K562 (cell line): ENCODE measurements at regions not wholly inside any gene's neighbourhood (a gene's known extent, or its start where the extent isn't known, plus 50 kb on each side); places are given as distances from the start of the nearest gene placed in this dataset.

Experiments
- ATAC-seq: fragments of 200-7000 bp; cut with Tn5 transposase; 3 replicates; pipeline ENCODE4 v1.9.1; 2020; ENCODE audit warnings: moderate library complexity
- BruUV-seq: library from RNA; stranded (reverse); fragments of 400-500 nt; replicated peaks from 2 replicates; lab custom pipeline; 2021; lab: Mats Ljungman, UMichigan
- CTCF ChIA-PET: fragments of 300-600 bp; formaldehyde crosslinking; extraction: SDS; loops from one replicate; lab custom pipeline; 2021; ENCODE audit warnings: low intra/inter-chr PET ratio; lab: Yijun Ruan, JAX
- POLR2A ChIA-PET: fragments of 300-600, 350-650 bp; sonication (Branson Sonifier 250); formaldehyde crosslinking; extraction: SDS; loops from one replicate; lab custom pipeline; 2021; ENCODE audit warnings: antibody characterized with exemption, inconsistent platforms; lab: Yijun Ruan, JAX
- DNase-seq, 4 experiments: peaks; one replicate each; pipeline versions ENCODE4 v3.0.0 to v3.0.0-alpha.2; 2011 to 2018; ENCODE audit warnings: low spot score in 3 of 4, mixed read lengths in 3 of 4; ENCODE audit errors: extremely low read depth in 1 of 4
- FAIRE-seq: peaks from 2 replicates; lab custom pipeline; 2011; peaks lifted over from hg19 to GRCh38; lab: Jason Lieb, UNC
- H2AFZ ChIP-seq: 2 replicates; pipeline ENCODE4 v1.6.0; 2011; ENCODE audit warnings: low read depth, low read length, control low read depth, inconsistent platforms
- H3K27ac ChIP-seq: fragments of 200-600 bp; 3 replicates; pipeline ENCODE4 v1.8.0; 2011; ENCODE audit warnings: low read depth, mild to moderate bottlenecking, control low read depth, inconsistent platforms, low read length, moderate library complexity, mixed read lengths; ENCODE audit errors: extremely low read depth
- H3K27me3 ChIP-seq, 2 experiments: fragments of 300-600 bp in 1 of 2; 2 replicates in 1 of 2; 3 replicates in 1 of 2; pipeline versions ENCODE4 v1.6.0 to v1.8.0; 2011; ENCODE audit warnings: inconsistent platforms in 2 of 2, low read length in 2 of 2, mild to moderate bottlenecking in 1 of 2, mixed read lengths in 1 of 2, moderate library complexity in 1 of 2; ENCODE audit not compliant: control insufficient read depth in 2 of 2, insufficient read depth in 2 of 2
- H3K36me3 ChIP-seq: fragments of 300-600 bp; 3 replicates; pipeline ENCODE4 v1.8.0; 2011; ENCODE audit warnings: mild to moderate bottlenecking, low read length, inconsistent platforms; ENCODE audit not compliant: control insufficient read depth, insufficient read depth
- H3K4me1 ChIP-seq, 2 experiments: fragments of 200-600 bp in 1 of 2; replicated peaks in 1 of 2; 2 replicates in 1 of 2; 3 replicates in 1 of 2; pipeline versions ENCODE4 v1.5.1 to v1.8.0; 2011; ENCODE audit warnings: inconsistent platforms in 2 of 2, low read length in 2 of 2, mild to moderate bottlenecking in 1 of 2, mixed read lengths in 1 of 2, moderate library complexity in 1 of 2; ENCODE audit not compliant: control insufficient read depth in 2 of 2, insufficient read depth in 2 of 2
- H3K4me2 ChIP-seq: 2 replicates; pipeline ENCODE4 v1.6.1; 2011; ENCODE audit warnings: low read length, control low read depth, inconsistent platforms, mixed read lengths; ENCODE audit not compliant: insufficient read depth
- H3K4me3 ChIP-seq: fragments of 200-600 bp; sonication (generic), shearing (Covaris generic); 2 replicates; pipeline ENCODE4 v1.5.1; 2016; ENCODE audit warnings: control low read depth, inconsistent platforms
- H3K79me2 ChIP-seq: fragments of 200-600 bp; 3 replicates; pipeline ENCODE4 v1.8.0; 2011; ENCODE audit warnings: low read length, inconsistent platforms; ENCODE audit not compliant: control insufficient read depth, insufficient read depth
- H3K9ac ChIP-seq, 2 experiments: 2 replicates each; pipeline versions ENCODE4 v1.6.0 to v1.6.1; 2011; ENCODE audit warnings: low read depth in 2 of 2, low read length in 2 of 2, control low read depth in 1 of 2, inconsistent platforms in 1 of 2, mild to moderate bottlenecking in 1 of 2, mixed read lengths in 1 of 2; ENCODE audit not compliant: insufficient read depth in 1 of 2
- H3K9me1 ChIP-seq: one replicate; pipeline ENCODE4 v1.6.0; 2011; ENCODE audit warnings: inconsistent platforms, mild to moderate bottlenecking, low read length, moderate library complexity; ENCODE audit not compliant: control insufficient read depth, insufficient read depth
- H3K9me3 ChIP-seq: replicated peaks from 2 replicates; pipeline ENCODE4 v1.5.1; 2011; ENCODE audit warnings: low read depth, low read length, inconsistent platforms; ENCODE audit not compliant: control insufficient read depth, insufficient read depth
- H4K20me1 ChIP-seq: replicated peaks from 2 replicates; pipeline ENCODE4 v1.6.1; 2011; ENCODE audit warnings: low read length, inconsistent platforms, mixed read lengths; ENCODE audit not compliant: control insufficient read depth, insufficient read depth
- BACH1 ChIP-seq: fragments of 200-800 bp; sonication (Bioruptor generic); IDR thresholded peaks from 2 replicates; pipeline ENCODE4 v1.6.1; 2016; ENCODE audit warnings: missing genetic modification characterization, missing compliant biosample characterization
- DNMT1 ChIP-seq: fragments of 450-650 bp; IDR thresholded peaks from 2 replicates; pipeline ENCODE4 v1.6.1; 2016; ENCODE audit warnings: antibody characterized with exemption, mild to moderate bottlenecking
- E2F8 ChIP-seq: fragments of 450-650 bp; IDR thresholded peaks from 2 replicates; pipeline ENCODE4 v1.7.1; 2018; ENCODE audit warnings: mild to moderate bottlenecking, low read depth; ENCODE audit not compliant: partially characterized antibody
- MTF1 ChIP-seq: fragments of 250-450 bp; sonication (Bioruptor Pico); IDR thresholded peaks from 2 replicates; pipeline ENCODE4 v1.9.0; 2021; ENCODE audit warnings: moderate library complexity, mild to moderate bottlenecking, inconsistent platforms, borderline replicate concordance
- NFE2 ChIP-seq: IDR thresholded peaks from 2 replicates; pipeline ENCODE4 v1.6.1; 2014; ENCODE audit warnings: antibody characterized with exemption, low read depth
- NFIX ChIP-seq: fragments of 250-450 bp; sonication (Bioruptor Pico); IDR thresholded peaks from 2 replicates; pipeline ENCODE4 v1.4.0; 2020; ENCODE audit warnings: low read depth, mild to moderate bottlenecking, moderate library complexity
- POLR2H ChIP-seq: IDR thresholded peaks from 2 replicates; pipeline ENCODE4 v1.6.1; 2016; ENCODE audit warnings: missing genetic modification characterization, low read depth, mild to moderate bottlenecking, control low read depth, missing compliant biosample characterization, moderate library complexity
- SAFB ChIP-seq: fragments of 200-400 bp; formaldehyde crosslinking; IDR thresholded peaks from 2 replicates; pipeline ENCODE4 v1.6.1; 2017; ENCODE audit warnings: low read depth, low read length, borderline replicate concordance
- SMAD1 ChIP-seq: fragments of 150-350 bp; IDR thresholded peaks from 2 replicates; pipeline ENCODE4 v1.6.1; 2014; ENCODE audit warnings: low read length, low read depth; ENCODE audit not compliant: partially characterized antibody
- SMARCE1 ChIP-seq: fragments of 450-650 bp; IDR thresholded peaks from 2 replicates; pipeline ENCODE4 v1.7.1; 2016; ENCODE audit warnings: mild to moderate bottlenecking
- ZNF384 ChIP-seq: IDR thresholded peaks from 2 replicates; pipeline ENCODE4 v1.6.1; 2012; ENCODE audit warnings: low read depth, low read length, improper control_type of control experiment
- ZNF592 ChIP-seq: fragments of 450-650 bp; IDR thresholded peaks from 2 replicates; pipeline ENCODE4 v1.6.1; 2017; ENCODE audit warnings: antibody characterized with exemption, mild to moderate bottlenecking
- ZNF75A ChIP-seq: fragments of 450-650 bp; formaldehyde crosslinking; IDR thresholded peaks from 2 replicates; pipeline ENCODE4 v1.4.0; 2020; ENCODE audit warnings: mild to moderate bottlenecking
- WGBS: fragments of 100-300 bp; shearing (Covaris generic); methylation state at CpG from one replicate; pipeline ENCODE4 v1.1.6; 2016; ENCODE audit warnings: low coverage, mixed read lengths; ENCODE audit not compliant: insufficient coverage; ENCODE audit errors: missing lambda C conversion rate; 5-methylcytosine and 5-hydroxymethylcytosine counted together
- in situ Hi-C: fragments of 300-500 bp; cut with MboI; formaldehyde crosslinking; loops from 4 replicates; pipeline ENCODE4 v1.15.0; 2018; ENCODE audit warnings: inconsistent platforms, mixed read lengths
- intact Hi-C: fragments of 100-400 bp; cut with micrococcal nuclease; formaldehyde crosslinking; loops from 2 replicates; pipeline ENCODE4 v1.14.2; 2022
- TF ChIP-seq, protein P1 (sequence below): sonication (generic); formaldehyde crosslinking; IDR thresholded peaks from 2 replicates; pipeline ENCODE4 v1.8.1; 2022; ENCODE audit warnings: missing genetic modification reagents
- TF ChIP-seq, protein P2 (sequence below): fragments of 450-650 bp; formaldehyde crosslinking; IDR thresholded peaks from 2 replicates; pipeline ENCODE4 v1.4.0; 2022; ENCODE audit warnings: mild to moderate bottlenecking, moderate library complexity

- POLR2A ChIA-PET, result interaction anchor here (0.6 to 0.7 kb wide), 2 partner anchors 39 to 322 kb away, joined by 3 read pairs; no protein-coding TSS in a partner anchor
- H3K4me1 ChIP-seq, result peaks cover 0 to 4% of the 10 kb centered on the region in 2 experiments; a peak in 1 of 5 replicates
- BruUV-seq, result no TSS peak
- TF ChIP-seq ZNF592, result no peak
- TF ChIP-seq POLR2H, result no peak
- TF ChIP-seq SAFB, result no peak
- TF ChIP-seq DNMT1, result no peak
- no peak for TF ChIP-seq ZNF75A (CRISPR knock-in tag)
- no peak for TF ChIP-seq MTF1 (CRISPR knock-in tag)
- TF ChIP-seq SMARCE1, result no peak
- no peak for TF ChIP-seq NFE2
- TF ChIP-seq NFIX (CRISPR knock-in tag), result no peak
- TF ChIP-seq, protein P1, sequence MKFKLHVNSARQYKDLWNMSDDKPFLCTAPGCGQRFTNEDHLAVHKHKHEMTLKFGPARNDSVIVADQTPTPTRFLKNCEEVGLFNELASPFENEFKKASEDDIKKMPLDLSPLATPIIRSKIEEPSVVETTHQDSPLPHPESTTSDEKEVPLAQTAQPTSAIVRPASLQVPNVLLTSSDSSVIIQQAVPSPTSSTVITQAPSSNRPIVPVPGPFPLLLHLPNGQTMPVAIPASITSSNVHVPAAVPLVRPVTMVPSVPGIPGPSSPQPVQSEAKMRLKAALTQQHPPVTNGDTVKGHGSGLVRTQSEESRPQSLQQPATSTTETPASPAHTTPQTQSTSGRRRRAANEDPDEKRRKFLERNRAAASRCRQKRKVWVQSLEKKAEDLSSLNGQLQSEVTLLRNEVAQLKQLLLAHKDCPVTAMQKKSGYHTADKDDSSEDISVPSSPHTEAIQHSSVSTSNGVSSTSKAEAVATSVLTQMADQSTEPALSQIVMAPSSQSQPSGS (CRISPR knock-in tag), result no peak
- TF ChIP-seq ZNF384, result no peak
- TF ChIP-seq BACH1, result no peak
- TF ChIP-seq SMAD1, result no peak
- TF ChIP-seq, protein P2, sequence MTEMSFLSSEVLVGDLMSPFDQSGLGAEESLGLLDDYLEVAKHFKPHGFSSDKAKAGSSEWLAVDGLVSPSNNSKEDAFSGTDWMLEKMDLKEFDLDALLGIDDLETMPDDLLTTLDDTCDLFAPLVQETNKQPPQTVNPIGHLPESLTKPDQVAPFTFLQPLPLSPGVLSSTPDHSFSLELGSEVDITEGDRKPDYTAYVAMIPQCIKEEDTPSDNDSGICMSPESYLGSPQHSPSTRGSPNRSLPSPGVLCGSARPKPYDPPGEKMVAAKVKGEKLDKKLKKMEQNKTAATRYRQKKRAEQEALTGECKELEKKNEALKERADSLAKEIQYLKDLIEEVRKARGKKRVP (CRISPR knock-in tag), result no peak
- no peak for TF ChIP-seq E2F8
These were observed 326.8 kb downstream of the RAPGEF2 start for GRCh38 chr4:159429693-159430035.

More at GRCh38 chr4:159429693-159430035, 326.8 kb downstream of the RAPGEF2 start:
- ATAC-seq, result no peak
- no peaks in the 10 kb centered on the region for H3K9me3 ChIP-seq
- no peak overlapping the region for H3K27ac ChIP-seq
- H3K4me3 ChIP-seq, result no peak overlapping the region
- CTCF ChIA-PET, result interaction anchor here (0.7 kb wide), 1 partner anchor 804 kb away, joined by 3 read pairs; no protein-coding TSS in a partner anchor
- intact Hi-C loops (no loop called here), in situ Hi-C loops (loop anchor here (25.0 kb wide), 2 partner anchors 692 to 1167 kb away; no protein-coding TSS in a partner anchor)
- no peak overlapping the region for H3K4me2 ChIP-seq
- no peaks in the 10 kb centered on the region for H4K20me1 ChIP-seq
- 6% methylated on average over 3 of the region's 3 CpGs for WGBS
- no peak for DNase-seq
- H2AFZ ChIP-seq, result no peak overlapping the region
- peaks cover 2 to 6% of the 10 kb centered on the region in 2 experiments; a peak in 2 of 5 replicates for H3K27me3 ChIP-seq
- no peak overlapping the region for H3K9ac ChIP-seq
- H3K79me2 ChIP-seq, result no peaks in the 10 kb centered on the region
- FAIRE-seq, result no peak
- no peaks in the 10 kb centered on the region for H3K36me3 ChIP-seq
- no peaks in the 10 kb centered on the region for H3K9me1 ChIP-seq
